Nephron progenitor cell (in vitro differentiated cells): ENCODE measurements at regions not wholly inside any gene's neighbourhood (a gene's known extent, or its start where the extent isn't known, plus 50 kb on each side); places are given as distances from the start of the nearest gene placed in this dataset.

Experiments
- DNase-seq: peaks from one replicate; pipeline ENCODE4 v3.0.0; 2021
- H3K27ac Mint-ChIP-seq: 2 replicates; pipeline ENCODE4 v1.8.0; 2021; ENCODE audit warnings: mild to moderate bottlenecking, moderate library complexity, mixed read lengths
- H3K27me3 Mint-ChIP-seq: 2 replicates; pipeline ENCODE4 v1.8.0; 2021; ENCODE audit warnings: mild to moderate bottlenecking, low read depth, mixed read lengths; ENCODE audit not compliant: poor library complexity
- H3K36me3 Mint-ChIP-seq: 2 replicates; pipeline ENCODE4 v1.8.0; 2021; ENCODE audit warnings: low read depth, mixed read lengths
- H3K4me1 Mint-ChIP-seq: 2 replicates; pipeline ENCODE4 v1.8.0; 2021; ENCODE audit warnings: mixed read lengths
- H3K4me3 Mint-ChIP-seq: 2 replicates; pipeline ENCODE4 v1.8.0; 2021; ENCODE audit warnings: mild to moderate bottlenecking, moderate library complexity, mixed read lengths
- H3K9me3 Mint-ChIP-seq: 2 replicates; pipeline ENCODE4 v1.8.0; 2021; ENCODE audit warnings: mild to moderate bottlenecking, moderate library complexity, mixed read lengths
- CTCF ChIP-seq: fragments of 200-600 bp; sonication (generic); IDR thresholded peaks from 2 replicates; pipeline ENCODE4 v1.5.0; 2021; ENCODE audit warnings: antibody characterized with exemption

DNA sequence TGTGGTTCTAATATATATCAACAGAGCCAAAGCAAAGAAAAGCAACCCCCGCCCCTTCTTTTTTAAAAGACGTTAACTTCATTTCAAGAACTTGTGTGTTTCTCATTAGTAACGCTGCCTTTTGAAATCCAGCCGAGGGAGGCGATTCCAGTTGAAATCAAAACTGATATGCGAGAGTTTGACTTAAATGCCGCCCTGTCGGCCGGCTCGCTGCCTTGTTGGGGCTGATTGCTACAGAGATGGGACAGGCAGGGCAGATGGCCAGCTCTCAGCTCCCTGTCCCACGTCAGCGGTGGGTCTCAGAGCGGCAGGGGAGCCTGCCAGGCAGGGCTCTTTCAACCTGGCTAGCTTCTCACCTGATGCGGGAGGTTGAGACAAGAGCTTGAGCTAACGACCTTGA lies 51.9 kb upstream of the ALX4 start:
- peaks cover 7% of the 10 kb centered on the region for H3K9me3 Mint-ChIP-seq
- no peak overlapping the region for H3K4me3 Mint-ChIP-seq
- H3K27ac Mint-ChIP-seq = no peak overlapping the region
- no peak for TF ChIP-seq CTCF
- no peaks in the 10 kb centered on the region for H3K36me3 Mint-ChIP-seq
- H3K4me1 Mint-ChIP-seq = peaks cover 31% of the 10 kb centered on the region
- peaks cover 40% of the 10 kb centered on the region for H3K27me3 Mint-ChIP-seq
- DNase-seq = no peak

DNA sequence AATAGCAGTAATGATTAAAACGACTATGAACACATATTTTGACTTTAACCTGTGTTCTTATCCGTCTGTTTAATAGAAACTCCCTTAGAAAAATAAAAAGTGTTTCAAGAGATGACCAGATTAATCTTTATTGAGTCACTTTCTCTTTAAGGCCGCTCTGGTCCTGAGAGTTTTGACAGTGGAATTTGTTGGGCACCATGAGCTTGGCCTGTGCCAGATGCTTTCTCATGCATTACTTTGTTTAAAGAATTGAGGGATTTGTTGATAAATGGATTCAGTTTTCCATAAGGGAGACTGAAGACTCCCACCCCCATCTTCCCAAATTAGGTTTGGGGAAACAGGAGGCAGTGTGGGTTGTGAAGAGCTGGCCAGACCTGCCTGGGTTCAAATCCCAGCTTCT lies 53.2 kb upstream of the ALX4 start:
- peaks cover 7% of the 10 kb centered on the region for H3K9me3 Mint-ChIP-seq

DNA sequence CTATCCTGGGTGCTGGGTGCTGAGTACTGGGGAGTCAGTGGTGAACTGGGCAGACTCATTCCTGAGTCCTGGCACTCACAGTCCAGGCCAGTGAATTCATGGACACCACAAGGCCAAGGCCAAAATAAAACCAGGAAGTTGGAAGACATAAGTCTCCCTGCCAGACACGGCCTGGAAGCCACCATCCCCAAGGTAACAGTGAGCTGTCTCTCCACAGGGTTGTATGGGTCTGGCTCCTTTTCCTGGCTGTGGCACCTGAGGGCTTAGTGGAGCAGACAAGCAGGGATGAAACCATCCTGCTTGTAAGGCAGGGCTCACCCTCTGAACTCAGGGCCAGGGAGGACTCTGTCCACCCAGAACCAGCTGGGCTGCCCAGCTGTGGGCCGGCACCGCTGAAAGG lies 54.7 kb upstream of the ALX4 start:
- H3K9me3 Mint-ChIP-seq = peaks cover 7% of the 10 kb centered on the region
- H3K4me1 Mint-ChIP-seq = peaks cover 29% of the 10 kb centered on the region
- no peak overlapping the region for H3K4me3 Mint-ChIP-seq
- H3K27ac Mint-ChIP-seq = no peak overlapping the region
- H3K36me3 Mint-ChIP-seq = no peaks in the 10 kb centered on the region
- DNase-seq = no peak
- peaks cover 38% of the 10 kb centered on the region for H3K27me3 Mint-ChIP-seq
- no peak for TF ChIP-seq CTCF

More for the DNA sequence above, 53.2 kb upstream of the ALX4 start:
- peaks cover 40% of the 10 kb centered on the region for H3K27me3 Mint-ChIP-seq
- no peak overlapping the region for H3K27ac Mint-ChIP-seq
- no peak overlapping the region for H3K4me3 Mint-ChIP-seq
- TF ChIP-seq CTCF = no peak
- H3K36me3 Mint-ChIP-seq = no peaks in the 10 kb centered on the region
- no peak for DNase-seq
- peaks cover 37% of the 10 kb centered on the region for H3K4me1 Mint-ChIP-seq

- peaks cover 7% of the 10 kb centered on the region for H3K9me3 Mint-ChIP-seq
- H3K36me3 Mint-ChIP-seq = no peaks in the 10 kb centered on the region
- DNase-seq = no peak
- TF ChIP-seq CTCF = no peak
- H3K4me3 Mint-ChIP-seq = no peak overlapping the region
- H3K4me1 Mint-ChIP-seq = peaks cover 29% of the 10 kb centered on the region
- peaks cover 40% of the 10 kb centered on the region for H3K27me3 Mint-ChIP-seq
- H3K27ac Mint-ChIP-seq = no peak overlapping the region
Measured at GRCh38 chr11:44365616-44366015, 55.7 kb upstream of the ALX4 start.

DNA sequence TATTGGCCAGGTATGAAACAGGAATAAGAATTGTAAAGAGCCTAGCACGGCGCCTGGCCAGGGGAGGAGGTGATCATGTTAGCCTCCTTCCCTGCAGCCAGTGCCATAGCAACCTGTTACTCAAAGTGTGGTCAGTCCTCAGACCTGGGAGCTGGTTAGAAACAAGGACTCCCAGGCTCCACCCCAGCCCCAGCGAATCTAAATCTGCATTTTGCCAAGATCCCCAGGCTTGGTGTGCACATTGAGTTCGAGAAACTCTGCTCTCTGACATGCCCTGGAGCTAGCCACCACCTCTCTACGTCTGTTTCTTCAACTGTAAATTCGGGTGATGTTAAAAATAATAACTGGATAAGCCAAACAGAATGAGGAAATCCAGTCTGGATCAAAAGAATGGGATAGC lies 56.1 kb upstream of the ALX4 start:
- no peaks in the 10 kb centered on the region for H3K36me3 Mint-ChIP-seq
- peaks cover 39% of the 10 kb centered on the region for H3K27me3 Mint-ChIP-seq
- H3K4me1 Mint-ChIP-seq = peaks cover 29% of the 10 kb centered on the region
- TF ChIP-seq CTCF = no peak
- no peak for DNase-seq
- no peak overlapping the region for H3K27ac Mint-ChIP-seq
- H3K4me3 Mint-ChIP-seq = no peak overlapping the region
- peaks cover 7% of the 10 kb centered on the region for H3K9me3 Mint-ChIP-seq

DNA sequence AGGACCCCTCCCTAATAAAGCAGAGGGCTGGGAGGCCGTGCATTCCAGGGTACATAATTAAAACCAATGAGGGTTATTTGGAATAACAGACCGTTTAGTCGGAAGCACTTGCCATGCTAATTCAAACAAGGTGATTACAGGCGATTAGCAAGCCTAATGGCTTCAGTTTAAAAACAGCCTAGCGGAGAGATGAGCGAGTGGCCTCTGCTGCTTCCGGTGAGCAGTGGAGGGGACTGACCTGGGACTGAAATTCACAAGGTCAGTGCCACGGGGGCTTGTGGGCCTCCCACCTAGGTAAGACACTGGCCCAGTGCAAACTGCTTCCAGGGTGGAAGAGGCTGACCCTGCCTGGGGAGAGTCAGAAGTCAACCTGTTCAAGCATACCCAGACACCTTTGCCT lies 56.8 kb upstream of the ALX4 start:
- DNase-seq = no peak
- no peak for TF ChIP-seq CTCF

More for the DNA sequence above, 56.8 kb upstream of the ALX4 start:
- Mint-ChIP-seq H3K4me3 (no peak overlapping the region), H3K27ac (no peak overlapping the region), H3K9me3 (peaks cover 7% of the 10 kb centered on the region), H3K27me3 (peaks cover 33% of the 10 kb centered on the region), H3K4me1 (peaks cover 29% of the 10 kb centered on the region), H3K36me3 (no peaks in the 10 kb centered on the region)
